HUES6 (cell line): ENCODE measurements at regions not wholly inside any gene's neighbourhood (a gene's known extent, or its start where the extent isn't known, plus 50 kb on each side); places are given as distances from the start of the nearest gene placed in this dataset.

ENCODE experiments used
- H3K27ac ChIP-seq: 2 replicates; pipeline ENCODE4 v1.7.0; 2013; ENCODE audit warnings: low read depth, mild to moderate bottlenecking, low read length, inconsistent platforms
- H3K27me3 ChIP-seq: 2 replicates; pipeline ENCODE4 v1.6.1; 2013; ENCODE audit warnings: low read length; ENCODE audit not compliant: control insufficient read depth, insufficient read depth
- H3K36me3 ChIP-seq: 2 replicates; pipeline ENCODE4 v1.6.1; 2013; ENCODE audit warnings: low read length; ENCODE audit not compliant: control insufficient read depth, insufficient read depth
- H3K4me1 ChIP-seq: 2 replicates; pipeline ENCODE4 v1.6.1; 2013; ENCODE audit warnings: low read length; ENCODE audit not compliant: control insufficient read depth, insufficient read depth
- H3K4me3 ChIP-seq: 2 replicates; pipeline ENCODE4 v1.5.1; 2013; ENCODE audit warnings: low read depth, low read length
- H3K9ac ChIP-seq: one replicate; pipeline ENCODE4 v1.6.1; 2013; ENCODE audit warnings: mild to moderate bottlenecking, low read length
- H3K9me3 ChIP-seq: 2 replicates; pipeline ENCODE4 v1.6.1; 2013; ENCODE audit warnings: low read depth, low read length; ENCODE audit not compliant: control insufficient read depth, insufficient read depth

- Histone ChIP-seq H3K4me3 (no peak overlapping the region), H3K9me3 (no peaks in the 10 kb centered on the region), H3K27me3 (no peaks in the 10 kb centered on the region), H3K4me1 (no peaks in the 10 kb centered on the region), H3K9ac (no peak overlapping the region), H3K36me3 (no peaks in the 10 kb centered on the region), H3K27ac (no peak overlapping the region)
Observed at GRCh38 chrX:99445336-99445735, 964.7 kb downstream of the PCDH19 start.

- no peaks in the 10 kb centered on the region for H3K36me3 ChIP-seq
- H3K4me3 ChIP-seq, result no peak overlapping the region
- no peaks in the 10 kb centered on the region for H3K4me1 ChIP-seq
- H3K27me3 ChIP-seq, result no peaks in the 10 kb centered on the region
- H3K27ac ChIP-seq, result no peak overlapping the region
- no peaks in the 10 kb centered on the region for H3K9me3 ChIP-seq
- no peak overlapping the region for H3K9ac ChIP-seq
Observed at GRCh38 chrX:99421796-99422195, 988.3 kb downstream of the PCDH19 start.

- Histone ChIP-seq H3K4me3 (no peak overlapping the region), H3K27ac (no peak overlapping the region), H3K9me3 (no peaks in the 10 kb centered on the region), H3K4me1 (peaks cover 6% of the 10 kb centered on the region), H3K27me3 (no peaks in the 10 kb centered on the region), H3K9ac (no peak overlapping the region), H3K36me3 (no peaks in the 10 kb centered on the region)
Observed at GRCh38 chrX:99415470-99415869, 994.6 kb downstream of the PCDH19 start.

- H3K9me3 ChIP-seq, result no peaks in the 10 kb centered on the region
- H3K27me3 ChIP-seq, result no peaks in the 10 kb centered on the region
- H3K9ac ChIP-seq, result no peak overlapping the region
Observed at GRCh38 chrX:99413317-99413716, 996.8 kb downstream of the PCDH19 start.

GRCh38 chrX:99398545-99398944 is 1011.5 kb downstream of the PCDH19 start:
- no peaks in the 10 kb centered on the region for H3K9me3 ChIP-seq
- no peak overlapping the region for H3K4me3 ChIP-seq
- peaks cover 4% of the 10 kb centered on the region; the same call in 1 of the 2 replicates for H3K4me1 ChIP-seq
- H3K9ac ChIP-seq, result no peak overlapping the region
- H3K36me3 ChIP-seq, result no peaks in the 10 kb centered on the region
- H3K27me3 ChIP-seq, result no peaks in the 10 kb centered on the region
- no peak overlapping the region for H3K27ac ChIP-seq

More at GRCh38 chrX:99413317-99413716, 996.8 kb downstream of the PCDH19 start:
- H3K27ac ChIP-seq, result no peak overlapping the region
- no peak overlapping the region for H3K4me3 ChIP-seq
- peaks cover 6% of the 10 kb centered on the region for H3K4me1 ChIP-seq
- H3K36me3 ChIP-seq, result no peaks in the 10 kb centered on the region

GRCh38 chrX:99397879-99398278 is 1012.2 kb downstream of the PCDH19 start:
- no peak overlapping the region for H3K4me3 ChIP-seq
- no peaks in the 10 kb centered on the region for H3K27me3 ChIP-seq
- no peaks in the 10 kb centered on the region for H3K9me3 ChIP-seq
- no peak overlapping the region for H3K27ac ChIP-seq
- H3K36me3 ChIP-seq, result no peaks in the 10 kb centered on the region
- no peak overlapping the region for H3K9ac ChIP-seq
- H3K4me1 ChIP-seq, result peaks cover 4% of the 10 kb centered on the region; the same call in 1 of the 2 replicates

- Histone ChIP-seq H3K27me3 (no peaks in the 10 kb centered on the region), H3K4me3 (no peak overlapping the region), H3K4me1 (peaks cover 4% of the 10 kb centered on the region; the same call in 1 of the 2 replicates), H3K27ac (no peak overlapping the region), H3K9ac (no peak overlapping the region), H3K36me3 (no peaks in the 10 kb centered on the region), H3K9me3 (0 out of 2 replicates have a peak, but pooled peaks cover 4% of the 10 kb centered on the region)
Observed at GRCh38 chrX:99394456-99394855, 1015.6 kb downstream of the PCDH19 start.

- no peak overlapping the region for H3K4me3 ChIP-seq
- no peak overlapping the region for H3K27ac ChIP-seq
- H3K36me3 ChIP-seq, result no peaks in the 10 kb centered on the region
- H3K27me3 ChIP-seq, result no peaks in the 10 kb centered on the region
- H3K4me1 ChIP-seq, result no peaks in the 10 kb centered on the region
- no peak overlapping the region for H3K9ac ChIP-seq
- H3K9me3 ChIP-seq, result peaks cover 21% of the 10 kb centered on the region; the same call in 1 of the 2 replicates
Observed at GRCh38 chrX:99384594-99385374, 1025.3 kb downstream of the PCDH19 start.

- Histone ChIP-seq H3K27ac (no peak overlapping the region), H3K36me3 (no peaks in the 10 kb centered on the region), H3K4me1 (no peaks in the 10 kb centered on the region), H3K27me3 (no peaks in the 10 kb centered on the region), H3K9ac (no peak overlapping the region), H3K9me3 (peaks cover 19% of the 10 kb centered on the region; the same call in 1 of the 2 replicates), H3K4me3 (no peak overlapping the region)
Observed at GRCh38 chrX:99383786-99384185, 1026.3 kb downstream of the PCDH19 start.

- H3K4me3 ChIP-seq, result peak overlapping the region; percentile 38; the same call in 1 of the 2 replicates
- no peak overlapping the region for H3K27ac ChIP-seq
- H3K4me1 ChIP-seq, result no peaks in the 10 kb centered on the region
- H3K9me3 ChIP-seq, result no peaks in the 10 kb centered on the region
- H3K36me3 ChIP-seq, result no peaks in the 10 kb centered on the region
- no peak overlapping the region for H3K9ac ChIP-seq
- H3K27me3 ChIP-seq, result no peaks in the 10 kb centered on the region; the same call in 1 of the 2 replicates
Observed at GRCh38 chrX:99371976-99372595, 1038.0 kb downstream of the PCDH19 start.

GRCh38 chrX:99353412-99353811 is 1056.7 kb downstream of the PCDH19 start:
- Histone ChIP-seq H3K9me3 (peaks cover 4% of the 10 kb centered on the region; the same call in 1 of the 2 replicates), H3K36me3 (no peaks in the 10 kb centered on the region), H3K4me1 (peaks cover 3% of the 10 kb centered on the region; the same call in 1 of the 2 replicates), H3K4me3 (no peak overlapping the region), H3K27ac (no peak overlapping the region), H3K9ac (no peak overlapping the region), H3K27me3 (no peaks in the 10 kb centered on the region)
